ENCODE measurements at regions not wholly inside any gene's neighbourhood (a gene's known extent, or its start where the extent isn't known, plus 50 kb on each side); places are given as distances from the start of the nearest gene placed in this dataset.

DNA sequence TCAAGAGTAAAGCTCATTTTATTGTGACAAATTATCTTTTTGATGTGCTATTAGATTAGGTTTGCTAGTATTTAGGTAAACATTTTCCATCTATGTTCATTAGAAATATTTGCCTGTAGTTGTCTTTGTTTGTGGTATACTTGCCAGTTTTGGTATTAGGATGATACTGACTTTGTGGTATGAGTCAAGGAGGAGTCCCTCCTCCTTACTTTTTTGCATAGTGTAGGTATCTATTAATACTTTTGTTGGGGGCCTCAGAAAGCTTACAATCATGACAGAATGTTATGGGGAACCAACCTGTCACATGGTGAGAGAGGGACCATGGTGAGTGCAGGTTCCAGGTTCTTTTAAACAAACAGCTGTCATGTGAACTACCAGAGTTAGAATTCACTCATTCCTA is 102.1 kb downstream of the ZWINT start:
- TF ChIP-seq, protein P1, sequence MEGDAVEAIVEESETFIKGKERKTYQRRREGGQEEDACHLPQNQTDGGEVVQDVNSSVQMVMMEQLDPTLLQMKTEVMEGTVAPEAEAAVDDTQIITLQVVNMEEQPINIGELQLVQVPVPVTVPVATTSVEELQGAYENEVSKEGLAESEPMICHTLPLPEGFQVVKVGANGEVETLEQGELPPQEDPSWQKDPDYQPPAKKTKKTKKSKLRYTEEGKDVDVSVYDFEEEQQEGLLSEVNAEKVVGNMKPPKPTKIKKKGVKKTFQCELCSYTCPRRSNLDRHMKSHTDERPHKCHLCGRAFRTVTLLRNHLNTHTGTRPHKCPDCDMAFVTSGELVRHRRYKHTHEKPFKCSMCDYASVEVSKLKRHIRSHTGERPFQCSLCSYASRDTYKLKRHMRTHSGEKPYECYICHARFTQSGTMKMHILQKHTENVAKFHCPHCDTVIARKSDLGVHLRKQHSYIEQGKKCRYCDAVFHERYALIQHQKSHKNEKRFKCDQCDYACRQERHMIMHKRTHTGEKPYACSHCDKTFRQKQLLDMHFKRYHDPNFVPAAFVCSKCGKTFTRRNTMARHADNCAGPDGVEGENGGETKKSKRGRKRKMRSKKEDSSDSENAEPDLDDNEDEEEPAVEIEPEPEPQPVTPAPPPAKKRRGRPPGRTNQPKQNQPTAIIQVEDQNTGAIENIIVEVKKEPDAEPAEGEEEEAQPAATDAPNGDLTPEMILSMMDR (IDR thresholded peaks at IDR 0.05; ENCODE audit: extremely low read depth, insufficient read depth, missing control alignments): no peak
- no peak for DNase-seq (ENCODE audit: low spot score)
- in situ Hi-C loops (cut with MboI; ENCODE audit: low pct_unique_long_range_greater_than_20kb, low sequenced_read_pairs, unreplicated experiment): no loop called here

DNA sequence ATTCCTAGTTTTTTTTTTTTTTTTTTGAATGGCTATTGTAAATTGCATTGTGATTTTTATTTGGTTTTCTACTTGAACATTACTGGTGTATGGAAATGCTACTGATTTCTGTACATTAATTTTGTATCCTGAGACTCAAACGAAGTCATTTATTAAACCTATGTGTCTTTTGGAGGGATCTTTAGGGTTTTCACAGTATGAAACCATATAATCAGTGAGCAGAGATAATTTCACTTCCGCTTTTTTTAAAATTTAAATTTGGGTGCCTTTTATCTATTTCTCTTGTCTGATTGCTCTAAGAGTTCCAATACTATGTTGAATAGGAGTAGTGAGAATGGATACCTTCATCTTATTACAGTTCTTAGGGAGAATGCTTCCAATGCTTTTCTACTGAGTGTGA is 102.7 kb downstream of the ZWINT start:
- DNase-seq (ENCODE audit: low spot score): no peak
- in situ Hi-C loops (cut with MboI; ENCODE audit: low pct_unique_long_range_greater_than_20kb, low sequenced_read_pairs, unreplicated experiment): no loop called here
- TF ChIP-seq, protein P1 (IDR thresholded peaks at IDR 0.05; ENCODE audit: extremely low read depth, insufficient read depth, missing control alignments): no peak

DNA sequence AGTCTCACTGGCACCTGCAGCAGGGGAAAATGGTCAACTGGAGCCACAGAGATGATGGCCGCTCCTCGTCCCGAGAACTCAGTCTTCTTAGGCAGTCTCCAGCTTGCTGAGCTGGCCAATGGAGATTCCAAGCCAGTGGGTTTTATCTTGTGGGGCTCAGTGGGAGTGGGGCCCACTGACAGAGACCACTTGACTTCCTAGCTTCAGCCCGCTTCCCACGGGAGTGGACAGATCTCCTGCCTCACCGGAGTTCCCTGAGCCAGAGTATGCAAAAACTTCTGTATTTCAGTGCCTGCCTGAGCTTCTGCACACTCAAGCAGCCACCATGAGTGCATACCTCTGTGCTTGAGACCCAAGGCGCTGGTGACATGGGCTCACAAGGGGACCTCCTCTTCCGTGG is 105.8 kb downstream of the ZWINT start:
- in situ Hi-C loops (cut with MboI; ENCODE audit: low pct_unique_long_range_greater_than_20kb, low sequenced_read_pairs, unreplicated experiment): no loop called here
- no peak for DNase-seq (ENCODE audit: low spot score)
- TF ChIP-seq, protein P1 (IDR thresholded peaks at IDR 0.05; ENCODE audit: extremely low read depth, insufficient read depth, missing control alignments): no peak

DNA sequence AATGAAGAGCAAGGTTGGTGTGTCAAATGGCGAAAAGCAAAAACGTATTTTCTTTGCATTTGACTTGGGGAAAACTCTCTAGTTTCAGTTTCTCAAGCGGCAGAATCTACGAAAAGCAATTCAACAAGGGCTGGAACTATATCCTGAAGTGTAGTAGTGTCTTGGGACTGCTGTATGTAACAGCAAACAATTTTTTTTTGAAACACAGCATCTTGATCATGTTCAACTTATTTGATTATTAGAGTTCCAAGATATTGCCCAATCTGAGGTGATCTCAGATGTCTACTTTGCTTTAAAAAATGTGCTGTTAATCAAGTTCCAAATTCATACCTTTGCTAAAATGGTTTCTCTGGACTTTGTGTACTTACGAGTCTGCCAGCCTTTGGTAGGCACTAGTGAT is 120.6 kb downstream of the ZWINT start:
- TF ChIP-seq, protein P1 (IDR thresholded peaks at IDR 0.05; ENCODE audit: extremely low read depth, insufficient read depth, missing control alignments): no peak
- in situ Hi-C loops (cut with MboI; ENCODE audit: low pct_unique_long_range_greater_than_20kb, low sequenced_read_pairs, unreplicated experiment): no loop called here
- no peak for DNase-seq (ENCODE audit: low spot score)

DNA sequence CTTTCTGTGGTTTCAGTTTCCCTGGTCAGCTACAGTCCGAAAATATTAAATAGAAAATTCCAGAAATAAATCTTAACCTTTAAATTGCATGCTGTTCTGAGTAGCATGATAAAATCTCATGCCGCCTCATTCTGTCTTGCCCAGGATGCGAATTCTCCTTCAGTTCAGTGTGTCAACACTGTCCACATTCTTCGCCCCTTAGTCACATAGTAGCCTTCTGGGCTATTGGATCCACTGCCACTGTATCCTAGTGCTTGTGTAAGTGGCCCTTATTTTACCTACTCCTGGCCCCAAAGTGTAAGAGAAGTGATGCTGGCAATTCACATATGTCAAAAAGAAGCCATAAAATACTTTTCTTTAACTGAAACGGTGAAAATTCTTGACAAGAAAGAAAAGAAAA is 129.6 kb downstream of the ZWINT start:
- in situ Hi-C loops (cut with MboI; ENCODE audit: low pct_unique_long_range_greater_than_20kb, low sequenced_read_pairs, unreplicated experiment): no loop called here
- DNase-seq (ENCODE audit: low spot score): no peak
- TF ChIP-seq, protein P1 (IDR thresholded peaks at IDR 0.05; ENCODE audit: extremely low read depth, insufficient read depth, missing control alignments): no peak

DNA sequence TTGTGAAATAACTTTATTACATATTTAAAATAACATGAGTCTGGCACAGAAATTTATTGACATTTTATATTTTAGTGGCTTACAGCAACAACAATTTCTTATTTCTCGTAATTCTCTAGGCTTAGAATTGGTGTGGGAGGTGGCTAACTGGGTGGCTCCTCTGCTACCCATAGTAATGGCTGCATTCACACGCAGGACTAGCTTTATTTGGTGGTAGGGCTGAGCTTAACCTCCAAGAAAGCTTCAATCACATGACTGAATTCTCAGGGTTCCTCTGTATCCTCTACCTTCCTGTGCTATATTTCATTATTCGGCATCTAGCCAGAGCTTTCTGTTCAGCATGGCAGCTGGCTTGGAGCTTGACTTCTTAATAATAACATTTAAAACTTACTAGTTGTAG is 138.8 kb downstream of the ZWINT start:
- DNase-seq (ENCODE audit: low spot score): no peak
- in situ Hi-C loops (cut with MboI; ENCODE audit: low pct_unique_long_range_greater_than_20kb, low sequenced_read_pairs, unreplicated experiment): no loop called here
- TF ChIP-seq, protein P1 (IDR thresholded peaks at IDR 0.05; ENCODE audit: extremely low read depth, insufficient read depth, missing control alignments): no peak

DNA sequence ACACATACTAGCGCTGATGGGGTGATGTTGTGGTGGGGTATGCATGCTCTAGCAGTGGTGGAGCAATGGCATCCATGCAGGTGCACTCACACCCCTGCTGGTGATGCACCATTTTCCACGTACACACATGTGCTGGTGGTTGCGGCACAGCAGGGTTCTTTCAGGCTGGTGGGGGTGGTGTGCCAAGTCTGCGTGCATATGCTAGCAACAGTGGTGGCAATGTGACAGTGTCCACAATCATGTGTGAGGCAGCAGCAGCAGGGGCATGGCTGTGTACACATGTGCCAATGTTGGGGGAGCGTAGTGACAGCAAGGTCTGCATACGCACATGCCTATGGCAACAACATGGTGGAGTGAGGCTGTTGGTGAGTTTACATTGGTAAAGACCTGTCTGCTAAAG is 148.1 kb downstream of the ZWINT start:
- in situ Hi-C loops (cut with MboI; ENCODE audit: low pct_unique_long_range_greater_than_20kb, low sequenced_read_pairs, unreplicated experiment): no loop called here
- TF ChIP-seq, protein P1 (IDR thresholded peaks at IDR 0.05; ENCODE audit: extremely low read depth, insufficient read depth, missing control alignments): no peak
- no peak for DNase-seq (ENCODE audit: low spot score)

Measured in GM13977 (cell line).